OCI-LY3 (cell line): ENCODE measurements at regions not wholly inside any gene's neighbourhood (a gene's known extent, or its start where the extent isn't known, plus 50 kb on each side); places are given as distances from the start of the nearest gene placed in this dataset.

Source experiments
- EZH2phosphoT487 ChIP-seq: fragments of 200-600 bp; shearing (Covaris generic); IDR thresholded peaks from 2 replicates; pipeline ENCODE4 v1.6.1; 2018; ENCODE audit warnings: antibody characterized with exemption, mixed run types, low read depth
- TF ChIP-seq, protein P1 (sequence below): fragments of 200-600, 300-600 bp; sonication (generic); IDR thresholded peaks from 2 replicates; pipeline ENCODE4 v1.5.1; 2014; ENCODE audit warnings: antibody characterized with exemption, low read length, low read depth

DNA sequence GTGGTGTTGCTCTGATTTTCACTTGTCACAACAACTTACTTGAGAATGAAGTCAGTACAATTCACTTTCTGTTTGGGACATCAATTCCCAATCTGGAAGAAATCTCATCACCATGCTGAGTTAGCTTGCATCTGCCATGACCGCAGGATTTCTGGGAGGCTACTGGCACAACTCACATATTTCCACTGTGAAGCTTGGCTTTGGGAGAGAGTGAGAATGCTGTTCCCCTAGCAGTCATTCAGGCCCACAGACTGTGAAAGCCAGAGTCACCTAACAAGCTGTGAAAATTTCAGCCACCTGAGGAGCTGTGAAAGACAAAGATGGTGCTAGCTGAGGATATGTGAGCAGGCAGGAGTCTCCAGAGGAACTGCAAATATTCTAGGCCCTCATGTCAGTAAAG, 365.2 kb upstream of the TUSC1 start:
- TF ChIP-seq, protein P1, sequence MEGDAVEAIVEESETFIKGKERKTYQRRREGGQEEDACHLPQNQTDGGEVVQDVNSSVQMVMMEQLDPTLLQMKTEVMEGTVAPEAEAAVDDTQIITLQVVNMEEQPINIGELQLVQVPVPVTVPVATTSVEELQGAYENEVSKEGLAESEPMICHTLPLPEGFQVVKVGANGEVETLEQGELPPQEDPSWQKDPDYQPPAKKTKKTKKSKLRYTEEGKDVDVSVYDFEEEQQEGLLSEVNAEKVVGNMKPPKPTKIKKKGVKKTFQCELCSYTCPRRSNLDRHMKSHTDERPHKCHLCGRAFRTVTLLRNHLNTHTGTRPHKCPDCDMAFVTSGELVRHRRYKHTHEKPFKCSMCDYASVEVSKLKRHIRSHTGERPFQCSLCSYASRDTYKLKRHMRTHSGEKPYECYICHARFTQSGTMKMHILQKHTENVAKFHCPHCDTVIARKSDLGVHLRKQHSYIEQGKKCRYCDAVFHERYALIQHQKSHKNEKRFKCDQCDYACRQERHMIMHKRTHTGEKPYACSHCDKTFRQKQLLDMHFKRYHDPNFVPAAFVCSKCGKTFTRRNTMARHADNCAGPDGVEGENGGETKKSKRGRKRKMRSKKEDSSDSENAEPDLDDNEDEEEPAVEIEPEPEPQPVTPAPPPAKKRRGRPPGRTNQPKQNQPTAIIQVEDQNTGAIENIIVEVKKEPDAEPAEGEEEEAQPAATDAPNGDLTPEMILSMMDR, result no peak
- TF ChIP-seq EZH2phosphoT487, result no peak
